Transverse colon (tissue), 4 donors: ENCODE measurements at regions not wholly inside any gene's neighbourhood (a gene's known extent, or its start where the extent isn't known, plus 50 kb on each side); places are given as distances from the start of the nearest gene placed in this dataset.

Experiments used
- DNase-seq: peaks from one replicate; pipeline ENCODE4 v3.0.0-alpha.2; 2019
- H3K27ac ChIP-seq, 4 donors: fragments of 200-600 bp; sonication (generic); 2 replicates each; pipeline ENCODE4 v1.5.1; 2016 to 2018; ENCODE audit warnings: inconsistent platforms in 4 of 4
- H3K27me3 ChIP-seq: fragments of 200-600 bp; sonication (generic); 2 replicates; pipeline ENCODE4 v1.5.1; 2017; ENCODE audit warnings: inconsistent platforms
- H3K36me3 ChIP-seq, 4 donors: fragments of 200-600 bp; sonication (generic); 2 replicates each; pipeline ENCODE4 v1.5.1; 2017 to 2019; ENCODE audit warnings: inconsistent platforms in 4 of 4
- H3K4me1 ChIP-seq, 4 donors: fragments of 200-600 bp; sonication (generic); 2 replicates each; pipeline ENCODE4 v1.5.1; 2017 to 2020; ENCODE audit warnings: inconsistent platforms in 4 of 4
- H3K4me3 ChIP-seq, 4 donors: fragments of 200-600 bp; sonication (generic); 1 replicate in 1 of 4; 2 replicates in 3 of 4; pipeline versions ENCODE4 v1.5.1 to v1.6.1; 2017 to 2019; ENCODE audit warnings: inconsistent platforms in 4 of 4
- H3K9me3 ChIP-seq, 2 donors: fragments of 200-600 bp; sonication (generic); 2 replicates each; pipeline ENCODE4 v1.5.1; 2017 to 2019; ENCODE audit warnings: inconsistent platforms in 2 of 2
- EP300 ChIP-seq: sonication (generic); formaldehyde crosslinking; IDR thresholded peaks from one replicate; pipeline ENCODE4 v1.6.1; 2017; ENCODE audit warnings: antibody characterized with exemption, low read depth
- POLR2A ChIP-seq: fragments of 450-650 bp; IDR thresholded peaks from one replicate; pipeline ENCODE4 v1.6.1; 2016; ENCODE audit warnings: antibody characterized with exemption, mild to moderate bottlenecking, moderate library complexity
- POLR2AphosphoS5 ChIP-seq, 3 donors: sonication (generic); formaldehyde crosslinking; IDR thresholded peaks; one replicate each; pipeline ENCODE4 v1.6.1; 2016; ENCODE audit warnings: antibody characterized with exemption in 3 of 3
- WGBS, 2 donors: methylation state at CpG; one replicate each; pipeline ENCODE4 v1.1.5; 2018; ENCODE audit warnings: low coverage in 1 of 2; 5-methylcytosine and 5-hydroxymethylcytosine counted together
- in situ Hi-C, 4 donors: fragments of 200-750 bp; cut with MboI; loops; one replicate each; pipeline versions ENCODE4 v1.15.0 to v1.15.1; 2017; ENCODE audit warnings: low sequenced_read_pairs in 3 of 4, low pct_ligation_motif_present in 1 of 4, low pct_unique_long_range_greater_than_20kb in 1 of 4
- intact Hi-C: fragments of 100-400 bp; cut with DNase I; formaldehyde crosslinking; loops from one replicate; pipeline ENCODE4 v1.15.1; 2023; ENCODE audit warnings: low total_unique reads
- TF ChIP-seq, protein P1 (sequence below), 5 experiments: fragments of 200-600 bp in 3 of 5; fragments of 450-650 bp in 2 of 5; sonication (generic) in 3 of 5; IDR thresholded peaks; 1 replicate in 2 of 5; 2 replicates in 3 of 5; pipeline ENCODE4 v1.5.1; 2016 to 2017; ENCODE audit warnings: antibody characterized with exemption in 5 of 5, inconsistent platforms in 3 of 5, mild to moderate bottlenecking in 2 of 5, moderate library complexity in 1 of 5

- Histone ChIP-seq H3K4me1 (no peaks in the 10 kb centered on the region), H3K27ac (no peak overlapping the region), H3K27me3 (no peaks in the 10 kb centered on the region), H3K36me3 (no peaks in the 10 kb centered on the region), H3K9me3 (no peaks in the 10 kb centered on the region), H3K4me3 (no peak overlapping the region)
- in situ Hi-C loops, result no loop called here
- intact Hi-C loops, result no loop called here
- no peak for TF ChIP-seq POLR2AphosphoS5 (IDR thresholded peaks at IDR 0.05)
- TF ChIP-seq, protein P1, sequence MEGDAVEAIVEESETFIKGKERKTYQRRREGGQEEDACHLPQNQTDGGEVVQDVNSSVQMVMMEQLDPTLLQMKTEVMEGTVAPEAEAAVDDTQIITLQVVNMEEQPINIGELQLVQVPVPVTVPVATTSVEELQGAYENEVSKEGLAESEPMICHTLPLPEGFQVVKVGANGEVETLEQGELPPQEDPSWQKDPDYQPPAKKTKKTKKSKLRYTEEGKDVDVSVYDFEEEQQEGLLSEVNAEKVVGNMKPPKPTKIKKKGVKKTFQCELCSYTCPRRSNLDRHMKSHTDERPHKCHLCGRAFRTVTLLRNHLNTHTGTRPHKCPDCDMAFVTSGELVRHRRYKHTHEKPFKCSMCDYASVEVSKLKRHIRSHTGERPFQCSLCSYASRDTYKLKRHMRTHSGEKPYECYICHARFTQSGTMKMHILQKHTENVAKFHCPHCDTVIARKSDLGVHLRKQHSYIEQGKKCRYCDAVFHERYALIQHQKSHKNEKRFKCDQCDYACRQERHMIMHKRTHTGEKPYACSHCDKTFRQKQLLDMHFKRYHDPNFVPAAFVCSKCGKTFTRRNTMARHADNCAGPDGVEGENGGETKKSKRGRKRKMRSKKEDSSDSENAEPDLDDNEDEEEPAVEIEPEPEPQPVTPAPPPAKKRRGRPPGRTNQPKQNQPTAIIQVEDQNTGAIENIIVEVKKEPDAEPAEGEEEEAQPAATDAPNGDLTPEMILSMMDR (IDR thresholded peaks at IDR 0.05), result no peak
- 76 to 90% methylated on average over 1 to 2 of the region's 2 CpGs for WGBS, 2 donors
- no peak for DNase-seq
Observed at GRCh38 chr5:4665911-4666310, 474.2 kb upstream of the ADAMTS16 start.

GRCh38 chr5:4674166-4674565, 466.0 kb upstream of the ADAMTS16 start:
- Histone ChIP-seq H3K27ac (no peak overlapping the region), H3K27me3 (no peaks in the 10 kb centered on the region), H3K36me3 (no peaks in the 10 kb centered on the region), H3K9me3 (peaks cover 0 to 4% of the 10 kb centered on the region in 2 donors), H3K4me1 (no peaks in the 10 kb centered on the region), H3K4me3 (no peak overlapping the region)
- no peak for DNase-seq
- TF ChIP-seq, protein P1 (IDR thresholded peaks at IDR 0.05), result no peak
- TF ChIP-seq POLR2A (no peak), POLR2AphosphoS5 (IDR thresholded peaks at IDR 0.05) (no peak), EP300 (no peak)
- in situ Hi-C loops, result no loop called here
- intact Hi-C loops, result no loop called here
- WGBS, 2 donors, result 55% methylated on average over 1 of the region's 1 CpG; no CpG with 5 or more reads in 1 of the 2 donors

DNA sequence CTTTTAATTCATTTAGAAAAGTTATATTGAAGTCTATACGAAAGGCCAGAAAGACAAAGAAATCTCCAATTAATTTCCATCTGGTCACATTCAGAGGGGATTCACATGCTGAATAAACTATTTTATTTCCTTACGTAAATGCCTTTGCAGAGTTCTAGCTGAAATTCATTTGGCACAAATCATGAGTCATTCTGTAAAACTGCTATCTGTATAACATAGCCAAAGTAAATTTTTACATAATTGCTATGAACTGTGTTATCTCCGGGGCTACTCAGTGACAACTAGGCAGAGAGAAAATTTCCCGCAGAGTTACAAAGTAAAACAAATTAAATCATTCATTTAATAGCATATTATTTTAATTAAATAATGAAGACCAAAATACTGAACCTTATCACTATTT, 463.2 kb upstream of the ADAMTS16 start:
- H3K27ac ChIP-seq, result no peak overlapping the region
- intact Hi-C loops, result no loop called here
- 73 to 78% methylated on average over 4 of the region's 4 CpGs for WGBS, 2 donors
- in situ Hi-C loops, result no loop called here
- H3K36me3 ChIP-seq, result no peaks in the 10 kb centered on the region
- H3K4me1 ChIP-seq, result no peaks in the 10 kb centered on the region
- no peak overlapping the region for H3K4me3 ChIP-seq
- peaks cover 0 to 4% of the 10 kb centered on the region in 2 donors for H3K9me3 ChIP-seq
- DNase-seq, result no peak
- TF ChIP-seq POLR2A (no peak), EP300 (no peak), POLR2AphosphoS5 (IDR thresholded peaks at IDR 0.05) (no peak)
- TF ChIP-seq, protein P1 (IDR thresholded peaks at IDR 0.05), result no peak
- H3K27me3 ChIP-seq, result no peaks in the 10 kb centered on the region

DNA sequence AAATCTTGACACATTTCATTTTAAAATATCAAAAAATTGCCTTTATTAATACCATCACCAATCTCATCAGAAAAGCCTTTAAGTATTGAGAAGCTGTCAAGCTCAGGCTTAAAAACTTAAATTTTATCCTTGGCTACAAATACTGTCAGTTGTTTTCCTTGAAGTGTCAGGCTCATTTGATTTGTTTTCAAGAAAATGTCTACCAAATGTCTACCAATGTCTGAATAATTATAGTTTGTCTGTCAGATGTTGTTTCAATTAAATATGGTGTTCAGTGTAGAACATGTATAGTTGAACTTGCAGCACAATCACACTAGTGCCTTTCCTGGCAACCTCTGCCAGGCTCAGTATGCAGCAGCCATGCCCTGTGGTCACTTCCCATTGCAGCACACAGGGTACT, 455.2 kb upstream of the ADAMTS16 start:
- Histone ChIP-seq H3K27me3 (no peaks in the 10 kb centered on the region), H3K36me3 (no peaks in the 10 kb centered on the region), H3K9me3 (peaks cover 3 to 8% of the 10 kb centered on the region in 2 donors), H3K4me3 (no peak overlapping the region), H3K27ac (no peak overlapping the region), H3K4me1 (no peaks in the 10 kb centered on the region)
- intact Hi-C loops, result no loop called here
- TF ChIP-seq POLR2A (no peak), POLR2AphosphoS5 (IDR thresholded peaks at IDR 0.05) (no peak)
- TF ChIP-seq, protein P1 (IDR thresholded peaks at IDR 0.05), result no peak
- no peak for DNase-seq
- in situ Hi-C loops, result no loop called here
